ENCODE measurements at regions not wholly inside any gene's neighbourhood (a gene's known extent, or its start where the extent isn't known, plus 50 kb on each side); places are given as distances from the start of the nearest gene placed in this dataset.
"Not testable (repeated sequence)": the region's sequence is repeated elsewhere in the genome, so short reads cannot be mapped to it uniquely, and the experiment has no call there.

- no peak for DNase-seq (ENCODE audit: low read depth, low spot score)
- in situ Hi-C loops (cut with HindIII; ENCODE audit: low pct_unique_long_range_greater_than_20kb, low sequenced_read_pairs), result no loop called here
Observed at GRCh38 chr6:94902974-94903628, 674.2 kb upstream of the MANEA start.

DNA sequence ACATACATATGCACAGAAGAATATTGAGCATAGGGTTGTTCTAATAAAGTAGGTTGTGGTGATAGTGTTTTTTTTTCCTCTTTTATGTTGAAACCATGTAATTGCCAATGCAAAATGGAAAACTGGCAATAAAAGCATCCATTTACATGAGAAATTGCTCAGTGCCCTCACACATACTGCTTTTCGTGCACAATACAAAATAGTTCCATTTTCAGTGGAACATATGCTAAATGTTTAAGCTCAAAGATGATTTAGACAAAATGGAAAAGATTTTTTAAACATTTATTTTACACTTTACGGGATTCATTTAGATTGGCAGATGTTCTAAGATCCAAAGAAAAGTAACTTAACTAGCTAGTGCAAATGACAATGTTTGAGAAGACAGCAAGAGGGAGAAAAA, 678.1 kb upstream of the MANEA start:
- DNase-seq (ENCODE audit: low read depth, low spot score), result no peak

DNA sequence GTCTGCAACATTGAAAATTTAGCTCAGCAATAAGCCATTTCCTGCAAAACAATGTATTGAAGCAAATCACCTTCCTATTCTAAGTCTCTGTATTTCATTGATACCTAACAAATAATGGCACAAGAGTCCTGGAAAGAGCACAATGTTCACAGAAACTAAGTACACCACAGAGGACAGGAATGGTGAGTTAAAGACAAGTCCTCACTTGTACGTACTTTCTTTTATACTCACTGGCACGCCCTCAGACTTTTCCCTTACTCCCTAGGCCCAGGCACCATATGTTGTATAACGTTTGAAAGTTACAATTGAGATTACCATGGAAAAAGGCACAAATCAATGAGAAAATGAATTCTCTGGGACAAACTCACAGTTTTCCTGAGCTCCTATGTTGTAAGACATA, 683.0 kb upstream of the MANEA start:
- no peak for DNase-seq (ENCODE audit: low read depth, low spot score)
- in situ Hi-C loops (cut with HindIII; ENCODE audit: low pct_unique_long_range_greater_than_20kb, low sequenced_read_pairs), result no loop called here

More for the DNA sequence above, 678.1 kb upstream of the MANEA start:
- in situ Hi-C loops (cut with HindIII; ENCODE audit: low pct_unique_long_range_greater_than_20kb, low sequenced_read_pairs), result no loop called here

GRCh38 chr6:94893327-94893726, 684.0 kb upstream of the MANEA start:
- in situ Hi-C loops (cut with HindIII; ENCODE audit: low pct_unique_long_range_greater_than_20kb, low sequenced_read_pairs), result no loop called here
- no peak for DNase-seq (ENCODE audit: low read depth, low spot score)

GRCh38 chr6:94873819-94874218, 703.5 kb upstream of the MANEA start:
- in situ Hi-C loops (cut with HindIII; ENCODE audit: low pct_unique_long_range_greater_than_20kb, low sequenced_read_pairs); DNase-seq (ENCODE audit: low read depth, low spot score): not testable (repeated sequence)

- in situ Hi-C loops (cut with HindIII; ENCODE audit: low pct_unique_long_range_greater_than_20kb, low sequenced_read_pairs), result no loop called here
- DNase-seq (ENCODE audit: low read depth, low spot score), result no peak
Observed at GRCh38 chr6:94862112-94862511, 715.2 kb upstream of the MANEA start.

GRCh38 chr6:94859924-94860323, 717.4 kb upstream of the MANEA start:
- DNase-seq (ENCODE audit: low read depth, low spot score), result no peak
- in situ Hi-C loops (cut with HindIII; ENCODE audit: low pct_unique_long_range_greater_than_20kb, low sequenced_read_pairs), result no loop called here

DNA sequence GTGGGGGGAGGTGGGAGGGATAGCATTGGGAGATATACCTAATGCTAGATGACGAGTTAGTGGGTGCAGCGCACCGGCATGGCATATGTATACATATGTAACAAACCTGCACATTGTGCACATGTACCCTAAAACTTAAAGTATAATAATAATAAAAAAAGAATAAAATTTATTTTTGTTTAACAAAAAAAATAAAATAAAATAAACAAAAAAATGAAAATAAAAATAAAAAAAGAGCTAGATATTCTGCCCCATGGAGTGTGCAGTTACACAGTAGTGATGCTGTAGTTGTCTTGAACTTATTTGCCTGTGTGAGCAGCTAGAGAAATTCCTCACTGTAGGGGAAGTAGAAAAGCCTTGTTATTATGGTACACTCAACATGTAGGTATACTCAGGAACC, 720.3 kb upstream of the MANEA start:
- DNase-seq (ENCODE audit: low read depth, low spot score); in situ Hi-C loops (cut with HindIII; ENCODE audit: low pct_unique_long_range_greater_than_20kb, low sequenced_read_pairs): not testable (repeated sequence)

DNA sequence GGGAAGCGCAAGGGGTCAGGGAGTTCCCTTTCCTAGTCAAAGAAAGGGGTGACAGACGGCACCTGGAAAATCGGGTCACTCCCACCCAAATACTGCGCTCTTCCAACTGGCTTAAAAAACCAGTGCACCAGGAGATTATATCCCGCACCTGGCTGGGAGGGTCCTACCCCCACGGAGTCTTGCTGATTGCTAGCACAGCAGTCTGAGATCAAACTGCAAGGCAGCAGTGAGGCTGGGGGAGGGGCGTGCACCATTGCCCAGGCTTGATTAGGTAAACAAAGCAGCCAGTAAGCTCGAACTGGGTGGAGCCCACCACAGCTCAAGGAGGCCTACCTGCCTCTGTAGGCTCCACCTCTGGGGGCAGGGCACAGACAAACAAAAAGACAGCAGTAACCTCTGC, 726.0 kb upstream of the MANEA start:
- DNase-seq (ENCODE audit: low read depth, low spot score); in situ Hi-C loops (cut with HindIII; ENCODE audit: low pct_unique_long_range_greater_than_20kb, low sequenced_read_pairs): not testable (repeated sequence)

GRCh38 chr6:94845742-94846141, 731.6 kb upstream of the MANEA start:
- in situ Hi-C loops (cut with HindIII; ENCODE audit: low pct_unique_long_range_greater_than_20kb, low sequenced_read_pairs), result no loop called here
- no peak for DNase-seq (ENCODE audit: low read depth, low spot score)

GRCh38 chr6:94835264-94835663, 742.1 kb upstream of the MANEA start:
- in situ Hi-C loops (cut with HindIII; ENCODE audit: low pct_unique_long_range_greater_than_20kb, low sequenced_read_pairs), result no loop called here
- no peak for DNase-seq (ENCODE audit: low read depth, low spot score)

DNA sequence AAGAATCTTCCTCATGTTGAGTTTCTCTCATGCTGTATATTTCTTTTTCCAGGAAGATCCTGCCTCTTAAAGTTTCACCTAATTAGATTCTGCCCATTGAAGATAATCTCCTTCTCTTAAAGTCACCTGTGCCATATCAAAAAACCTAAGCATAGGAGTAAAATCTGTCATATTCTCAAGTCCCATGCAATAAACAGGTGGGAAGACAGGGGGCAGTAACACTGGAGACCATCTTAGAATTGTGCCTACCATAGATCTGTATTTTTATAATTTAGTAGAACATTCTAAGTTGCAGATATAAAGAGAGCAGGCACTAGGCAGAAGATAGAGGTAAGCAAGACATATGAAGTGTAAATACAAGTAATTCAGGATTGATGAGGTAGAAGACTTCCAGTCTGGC, 763.5 kb upstream of the MANEA start:
- in situ Hi-C loops (cut with HindIII; ENCODE audit: low pct_unique_long_range_greater_than_20kb, low sequenced_read_pairs), result no loop called here

DNA sequence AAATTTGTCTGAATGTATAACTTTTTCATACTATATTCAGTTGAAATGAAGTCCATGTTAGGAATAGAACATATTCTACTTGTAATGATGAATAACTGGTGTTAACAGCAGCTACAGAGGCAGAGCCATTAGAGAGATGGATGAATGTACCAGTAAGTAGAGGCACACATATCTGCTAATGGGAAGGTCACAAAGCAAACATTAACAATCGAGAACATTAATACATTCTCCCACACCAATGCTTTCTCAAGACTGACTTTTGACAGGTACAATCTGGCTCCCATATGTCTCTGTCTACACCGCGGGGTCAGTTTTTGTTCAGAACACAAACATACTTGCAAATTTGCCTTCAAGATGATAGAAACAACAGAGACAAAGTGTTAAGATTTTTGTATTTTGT, 776.0 kb upstream of the MANEA start:
- DNase-seq (ENCODE audit: low read depth, low spot score), result no peak
- in situ Hi-C loops (cut with HindIII; ENCODE audit: low pct_unique_long_range_greater_than_20kb, low sequenced_read_pairs), result no loop called here

More for the DNA sequence above, 763.5 kb upstream of the MANEA start:
- no peak for DNase-seq (ENCODE audit: low read depth, low spot score)

GRCh38 chr6:94785514-94785913, 791.8 kb upstream of the MANEA start:
- no peak for DNase-seq (ENCODE audit: low read depth, low spot score)
- in situ Hi-C loops (cut with HindIII; ENCODE audit: low pct_unique_long_range_greater_than_20kb, low sequenced_read_pairs), result no loop called here

GRCh38 chr6:94785081-94785480, 792.3 kb upstream of the MANEA start:
- DNase-seq (ENCODE audit: low read depth, low spot score); in situ Hi-C loops (cut with HindIII; ENCODE audit: low pct_unique_long_range_greater_than_20kb, low sequenced_read_pairs): not testable (repeated sequence)

- in situ Hi-C loops (cut with HindIII; ENCODE audit: low pct_unique_long_range_greater_than_20kb, low sequenced_read_pairs), result no loop called here
- DNase-seq (ENCODE audit: low read depth, low spot score), result no peak
Observed at GRCh38 chr6:94769197-94769596, 808.1 kb upstream of the MANEA start.

DNA sequence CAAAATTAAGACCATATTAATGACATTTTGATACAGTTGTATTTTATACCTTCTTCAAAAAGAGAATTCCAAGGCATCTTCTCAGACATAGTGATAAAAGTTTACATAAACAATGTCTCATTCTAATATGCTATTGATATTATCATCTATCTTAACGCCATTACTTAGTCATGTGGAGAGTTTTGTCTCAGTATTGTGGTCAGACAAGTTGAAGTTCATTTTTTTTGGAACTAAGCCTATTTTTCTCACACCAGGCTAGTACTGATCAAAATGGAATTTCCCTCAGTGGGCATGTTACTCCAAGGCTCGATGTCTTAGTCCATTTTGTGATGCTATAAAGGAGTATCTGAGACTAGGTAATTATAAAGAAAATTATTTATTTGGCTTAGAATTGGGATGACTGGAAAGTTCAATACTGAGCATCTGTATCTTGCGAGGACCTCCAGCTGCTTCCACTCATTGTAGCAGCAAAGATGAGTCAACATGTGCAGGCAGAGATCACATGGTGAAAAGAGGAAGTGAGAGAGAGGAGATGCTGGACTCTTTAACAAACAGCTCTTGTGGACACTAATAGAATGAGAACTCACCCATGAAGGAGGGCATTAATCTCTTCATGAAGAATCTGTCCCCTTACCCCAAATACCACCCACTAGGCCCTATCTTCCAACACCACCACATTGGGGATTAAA, 825.5 kb upstream of the MANEA start:
- in situ Hi-C loops (cut with HindIII; ENCODE audit: low pct_unique_long_range_greater_than_20kb, low sequenced_read_pairs), result no loop called here
- DNase-seq (ENCODE audit: low read depth, low spot score), result peak; percentile 2

DNA sequence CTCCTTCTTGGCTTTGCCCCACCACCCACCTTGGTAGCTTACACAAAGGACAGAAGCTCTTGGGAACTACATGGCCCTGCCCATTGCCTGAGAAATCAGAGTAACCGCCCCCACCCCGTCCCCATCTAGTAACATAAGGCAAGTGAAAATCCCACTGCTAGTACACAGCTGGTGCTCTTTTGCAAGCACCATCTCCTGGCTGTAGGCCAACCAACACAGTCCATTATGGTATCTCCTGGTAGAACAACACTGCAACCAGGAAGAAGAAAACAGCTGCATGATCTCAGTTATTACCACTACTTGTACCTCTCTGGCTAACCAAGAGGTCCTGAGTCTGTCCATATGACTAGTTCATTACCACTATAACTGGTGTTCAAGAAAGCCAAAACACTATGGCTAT, 841.1 kb upstream of the MANEA start:
- in situ Hi-C loops (cut with HindIII; ENCODE audit: low pct_unique_long_range_greater_than_20kb, low sequenced_read_pairs), result no loop called here
- no peak for DNase-seq (ENCODE audit: low read depth, low spot score)

DNA sequence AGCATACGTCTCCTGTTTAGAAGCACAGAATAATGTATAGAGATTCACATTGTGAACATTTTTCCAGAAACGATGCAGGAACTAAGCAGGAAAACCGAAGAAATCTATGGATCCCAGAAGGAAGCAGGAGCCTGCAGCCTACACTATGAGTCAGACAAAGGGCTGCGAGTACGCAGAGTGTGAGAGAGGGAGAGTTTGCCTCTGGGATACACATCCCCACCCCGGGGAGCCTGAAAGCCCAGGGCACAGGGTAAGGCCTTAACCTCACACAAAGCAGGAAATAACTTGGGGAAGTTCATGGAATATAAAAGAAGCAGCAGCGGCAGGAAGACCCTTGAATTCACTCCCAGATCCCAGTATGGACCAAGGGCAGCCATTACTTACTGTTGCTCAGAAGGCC, 842.1 kb upstream of the MANEA start:
- DNase-seq (ENCODE audit: low read depth, low spot score), result no peak
- in situ Hi-C loops (cut with HindIII; ENCODE audit: low pct_unique_long_range_greater_than_20kb, low sequenced_read_pairs), result no loop called here
